ENCODE measurements at regions not wholly inside any gene's neighbourhood (a gene's known extent, or its start where the extent isn't known, plus 50 kb on each side); places are given as distances from the start of the nearest gene placed in this dataset.

DNA sequence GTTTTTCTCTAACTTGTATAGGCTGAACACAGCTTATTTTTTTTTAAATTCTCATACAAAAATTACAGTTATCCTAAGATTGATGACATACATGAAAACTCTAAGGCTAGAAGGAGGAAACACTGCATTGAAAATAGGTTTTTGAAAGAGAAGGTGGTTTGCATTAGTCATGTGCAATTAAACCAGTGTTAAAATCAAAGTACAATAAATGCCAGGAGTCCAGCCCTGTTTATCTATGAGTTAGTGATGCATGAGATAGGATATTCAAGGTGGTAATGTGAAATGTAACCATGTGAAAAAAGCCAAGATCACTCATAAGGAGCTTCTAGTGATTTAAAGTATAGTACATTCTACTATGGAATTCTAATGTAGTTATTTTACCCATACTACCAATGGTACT lies 444.9 kb upstream of the CYLC2 start:
- TF ChIP-seq, protein P1, sequence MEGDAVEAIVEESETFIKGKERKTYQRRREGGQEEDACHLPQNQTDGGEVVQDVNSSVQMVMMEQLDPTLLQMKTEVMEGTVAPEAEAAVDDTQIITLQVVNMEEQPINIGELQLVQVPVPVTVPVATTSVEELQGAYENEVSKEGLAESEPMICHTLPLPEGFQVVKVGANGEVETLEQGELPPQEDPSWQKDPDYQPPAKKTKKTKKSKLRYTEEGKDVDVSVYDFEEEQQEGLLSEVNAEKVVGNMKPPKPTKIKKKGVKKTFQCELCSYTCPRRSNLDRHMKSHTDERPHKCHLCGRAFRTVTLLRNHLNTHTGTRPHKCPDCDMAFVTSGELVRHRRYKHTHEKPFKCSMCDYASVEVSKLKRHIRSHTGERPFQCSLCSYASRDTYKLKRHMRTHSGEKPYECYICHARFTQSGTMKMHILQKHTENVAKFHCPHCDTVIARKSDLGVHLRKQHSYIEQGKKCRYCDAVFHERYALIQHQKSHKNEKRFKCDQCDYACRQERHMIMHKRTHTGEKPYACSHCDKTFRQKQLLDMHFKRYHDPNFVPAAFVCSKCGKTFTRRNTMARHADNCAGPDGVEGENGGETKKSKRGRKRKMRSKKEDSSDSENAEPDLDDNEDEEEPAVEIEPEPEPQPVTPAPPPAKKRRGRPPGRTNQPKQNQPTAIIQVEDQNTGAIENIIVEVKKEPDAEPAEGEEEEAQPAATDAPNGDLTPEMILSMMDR (IDR thresholded peaks at IDR 0.05): no peak
- TF ChIP-seq, protein P2, sequence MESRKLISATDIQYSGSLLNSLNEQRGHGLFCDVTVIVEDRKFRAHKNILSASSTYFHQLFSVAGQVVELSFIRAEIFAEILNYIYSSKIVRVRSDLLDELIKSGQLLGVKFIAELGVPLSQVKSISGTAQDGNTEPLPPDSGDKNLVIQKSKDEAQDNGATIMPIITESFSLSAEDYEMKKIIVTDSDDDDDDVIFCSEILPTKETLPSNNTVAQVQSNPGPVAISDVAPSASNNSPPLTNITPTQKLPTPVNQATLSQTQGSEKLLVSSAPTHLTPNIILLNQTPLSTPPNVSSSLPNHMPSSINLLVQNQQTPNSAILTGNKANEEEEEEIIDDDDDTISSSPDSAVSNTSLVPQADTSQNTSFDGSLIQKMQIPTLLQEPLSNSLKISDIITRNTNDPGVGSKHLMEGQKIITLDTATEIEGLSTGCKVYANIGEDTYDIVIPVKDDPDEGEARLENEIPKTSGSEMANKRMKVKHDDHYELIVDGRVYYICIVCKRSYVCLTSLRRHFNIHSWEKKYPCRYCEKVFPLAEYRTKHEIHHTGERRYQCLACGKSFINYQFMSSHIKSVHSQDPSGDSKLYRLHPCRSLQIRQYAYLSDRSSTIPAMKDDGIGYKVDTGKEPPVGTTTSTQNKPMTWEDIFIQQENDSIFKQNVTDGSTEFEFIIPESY (IDR thresholded peaks at IDR 0.05; ENCODE audit: borderline replicate concordance, low read depth): no peak
- TF ChIP-seq RAD21 (IDR thresholded peaks at IDR 0.05; ENCODE audit: low read length) (no peak), GABPA (IDR thresholded peaks at IDR 0.05; ENCODE audit: low read depth) (no peak), EP300 (IDR thresholded peaks at IDR 0.05; ENCODE audit: borderline replicate concordance in 1 of 2, low read depth in 1 of 2, low read length in 1 of 2) (no peak), POLR2AphosphoS5 (IDR thresholded peaks at IDR 0.05; ENCODE audit: low read depth, low read length) (no peak), RCOR1 (IDR thresholded peaks at IDR 0.05; ENCODE audit: low read length) (no peak)
- TF ChIP-seq, protein P3, sequence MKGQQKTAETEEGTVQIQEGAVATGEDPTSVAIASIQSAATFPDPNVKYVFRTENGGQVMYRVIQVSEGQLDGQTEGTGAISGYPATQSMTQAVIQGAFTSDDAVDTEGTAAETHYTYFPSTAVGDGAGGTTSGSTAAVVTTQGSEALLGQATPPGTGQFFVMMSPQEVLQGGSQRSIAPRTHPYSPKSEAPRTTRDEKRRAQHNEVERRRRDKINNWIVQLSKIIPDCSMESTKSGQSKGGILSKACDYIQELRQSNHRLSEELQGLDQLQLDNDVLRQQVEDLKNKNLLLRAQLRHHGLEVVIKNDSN (IDR thresholded peaks at IDR 0.05; ENCODE audit: borderline replicate concordance, low read depth): no peak
